IMR-90 (cell line): ENCODE measurements at regions not wholly inside any gene's neighbourhood (a gene's known extent, or its start where the extent isn't known, plus 50 kb on each side); places are given as distances from the start of the nearest gene placed in this dataset.

Experiments
- BHLHE40 ChIP-seq: fragments of 150-350 bp; IDR thresholded peaks from 2 replicates; pipeline ENCODE4 v1.6.1; 2016; ENCODE audit warnings: mild to moderate bottlenecking, low read depth, low read length
- CEBPB ChIP-seq: IDR thresholded peaks from 2 replicates; pipeline ENCODE4 v1.6.1; 2012; ENCODE audit warnings: low read depth, low read length, improper control_type of control experiment
- CTCF ChIP-seq: conservative IDR thresholded peaks from 2 replicates; pipeline ENCODE4 v1.5.1; 2012; ENCODE audit warnings: mild to moderate bottlenecking, low read depth, low read length, improper control_type of control experiment
- MAFK ChIP-seq: IDR thresholded peaks from 2 replicates; pipeline ENCODE4 v1.6.1; 2012; ENCODE audit warnings: low read depth, low read length, improper control_type of control experiment
- POLR2A ChIP-seq: IDR thresholded peaks from 2 replicates; pipeline ENCODE4 v1.6.1; 2012; ENCODE audit warnings: mild to moderate bottlenecking, low read depth, low read length
- RCOR1 ChIP-seq: IDR thresholded peaks from 2 replicates; pipeline ENCODE4 v1.6.1; 2012; ENCODE audit warnings: mild to moderate bottlenecking, low read length, improper control_type of control experiment; ENCODE audit not compliant: insufficient replicate concordance
- SMC3 ChIP-seq: fragments of 150-350 bp; IDR thresholded peaks from 2 replicates; pipeline ENCODE4 v1.6.1; 2016; ENCODE audit warnings: low read depth, mild to moderate bottlenecking, antibody characterized with exemption, low read length, moderate library complexity

- TF ChIP-seq BHLHE40 (no peak), POLR2A (no peak), MAFK (no peak), CTCF (no peak), CEBPB (no peak), RCOR1 (no peak), SMC3 (no peak)
Measured at GRCh38 chr13:40259899-40260298, 406.5 kb downstream of the FOXO1 start.
